K562 (cell line): ENCODE measurements at regions not wholly inside any gene's neighbourhood (a gene's known extent, or its start where the extent isn't known, plus 50 kb on each side); places are given as distances from the start of the nearest gene placed in this dataset.

Experiments used
- BCOR ChIP-seq: fragments of 450-650 bp; IDR thresholded peaks from 2 replicates; pipeline ENCODE4 v1.6.1; 2016
- BHLHE40 ChIP-seq: IDR thresholded peaks from 2 replicates; pipeline ENCODE4 v1.6.1; 2011; ENCODE audit warnings: low read length, improper control_type of control experiment
- C11orf30 ChIP-seq: fragments of 450-650 bp; IDR thresholded peaks from 2 replicates; pipeline ENCODE4 v1.6.1; 2016; ENCODE audit warnings: low read depth, mild to moderate bottlenecking
- CHAMP1 ChIP-seq: fragments of 450-650 bp; IDR thresholded peaks from 2 replicates; pipeline ENCODE4 v1.6.1; 2016; ENCODE audit warnings: mild to moderate bottlenecking
- ETV5 ChIP-seq: sonication (generic); formaldehyde crosslinking; IDR thresholded peaks from 2 replicates; pipeline ENCODE4 v1.4.0; 2020; ENCODE audit warnings: low read depth, mild to moderate bottlenecking, missing genetic modification reagents
- GTF2A2 ChIP-seq: IDR thresholded peaks from 2 replicates; pipeline ENCODE4 v1.6.1; 2016; ENCODE audit warnings: mild to moderate bottlenecking, missing genetic modification characterization, missing compliant biosample characterization
- HDAC3 ChIP-seq: fragments of 450-650 bp; IDR thresholded peaks from 2 replicates; pipeline ENCODE4 v1.6.1; 2018; ENCODE audit warnings: borderline replicate concordance, mild to moderate bottlenecking, moderate library complexity; ENCODE audit not compliant: partially characterized antibody
- IFI16 ChIP-seq: fragments of 250-450 bp; sonication (Bioruptor Pico); IDR thresholded peaks from 2 replicates; pipeline ENCODE4 v2.1.2; 2022; ENCODE audit warnings: mild to moderate bottlenecking, inconsistent platforms
- IRF9 ChIP-seq: fragments of 450-650 bp; IDR thresholded peaks from 2 replicates; pipeline ENCODE4 v1.6.1; 2016; ENCODE audit warnings: missing biosample characterization, missing genetic modification characterization
- MYNN ChIP-seq, 2 experiments: sonication (generic); formaldehyde crosslinking in 1 of 2; IDR thresholded peaks; 2 replicates each; pipeline versions ENCODE4 v1.5.0 to v1.6.1; 2016 to 2020; ENCODE audit warnings: antibody characterized with exemption in 1 of 2, missing genetic modification reagents in 1 of 2
- NRF1 ChIP-seq, 2 experiments: fragments of 450-650 bp; IDR thresholded peaks in 1 of 2; conservative IDR thresholded peaks in 1 of 2; 2 replicates each; pipeline ENCODE4 v1.6.1; 2014; ENCODE audit warnings: mild to moderate bottlenecking in 2 of 2
- RFX7 ChIP-seq: fragments of 250-450 bp; sonication (Bioruptor Pico); IDR thresholded peaks from 2 replicates; pipeline ENCODE4 v1.5.1; 2021; ENCODE audit warnings: mild to moderate bottlenecking
- ZNF212 ChIP-seq: fragments of 450-650 bp; formaldehyde crosslinking; IDR thresholded peaks from 2 replicates; pipeline ENCODE4 v1.4.0; 2020; ENCODE audit warnings: mild to moderate bottlenecking
- ZNF217 ChIP-seq: sonication (generic); formaldehyde crosslinking; IDR thresholded peaks from 2 replicates; pipeline ENCODE4 v1.8.0; 2022; ENCODE audit warnings: mild to moderate bottlenecking, missing genetic modification reagents
- ZNF280B ChIP-seq: fragments of 250-450 bp; sonication (Bioruptor Pico); IDR thresholded peaks from 2 replicates; pipeline ENCODE4 v1.5.1; 2021; ENCODE audit warnings: mild to moderate bottlenecking
- ZNF592 ChIP-seq: fragments of 450-650 bp; IDR thresholded peaks from 2 replicates; pipeline ENCODE4 v1.6.1; 2017; ENCODE audit warnings: antibody characterized with exemption, mild to moderate bottlenecking

GRCh38 chr17:33908363-33909064 lies 346.6 kb upstream of the CCL2 start (continued):
- TF ChIP-seq IRF9 (peak; percentile 89), ZNF592 (peak; percentile 99), ZNF280B (CRISPR knock-in tag) (0 out of 2 replicates have a peak, but pooled peaks have one; percentile 18), MYNN (IDR thresholded peaks at IDR 0.05) (no peak), MYNN (CRISPR knock-in tag; IDR thresholded peaks at IDR 0.05) (no peak), BHLHE40 (no peak), BCOR (0 out of 2 replicates have a peak, but pooled peaks have one; percentile 35), NRF1 (conservative IDR thresholded peaks at IDR 0.05 in 1 of 2, IDR thresholded peaks at IDR 0.05 in 1 of 2) (no peak), ZNF212 (CRISPR knock-in tag) (no peak), GTF2A2 (peak; percentile 76), ETV5 (CRISPR knock-in tag) (no peak), IFI16 (CRISPR knock-in tag) (peak; percentile 96), HDAC3 (no peak), CHAMP1 (no peak), RFX7 (CRISPR knock-in tag) (peak; percentile 84), C11orf30 (peak; percentile 96), ZNF217 (no peak)
